IMR-90 (cell line): ENCODE measurements at regions not wholly inside any gene's neighbourhood (a gene's known extent, or its start where the extent isn't known, plus 50 kb on each side); places are given as distances from the start of the nearest gene placed in this dataset.

Experiments
- ATAC-seq: fragments of 200-7000 bp; cut with Tn5 transposase; 2 replicates; pipeline ENCODE4 v1.9.1; 2020; ENCODE audit warnings: low read depth, mild to moderate bottlenecking, moderate library complexity
- BruUV-seq: library from RNA; stranded (reverse); fragments of 400-500 nt; replicated peaks from 2 replicates; lab custom pipeline; 2021; lab: Mats Ljungman, UMichigan
- CTCF ChIA-PET: fragments of 300-600 bp; formaldehyde crosslinking; extraction: SDS; loops from one replicate; lab custom pipeline; 2021; ENCODE audit warnings: antibody characterized with exemption; lab: Yijun Ruan, JAX
- POLR2A ChIA-PET: fragments of 300-600 bp; sonication (Branson Sonifier 250); formaldehyde crosslinking; loops from one replicate; lab custom pipeline; 2022; ENCODE audit warnings: antibody characterized with exemption; ENCODE audit not compliant: unreplicated experiment; lab: Charles Lee
- DNase-seq: peaks from one replicate; pipeline ENCODE4 v3.0.0; 2013
- H2AFZ ChIP-seq: replicated peaks from 2 replicates; pipeline ENCODE3; 2013; ENCODE audit warnings: low read length, mild to moderate bottlenecking; ENCODE audit not compliant: poor library complexity
- H2AK5ac ChIP-seq: 2 replicates; pipeline ENCODE4 v1.6.1; 2013; ENCODE audit warnings: low read depth, low read length, inconsistent platforms
- H2AK9ac ChIP-seq: replicated peaks from 2 replicates; pipeline ENCODE3; 2013; ENCODE audit warnings: mild to moderate bottlenecking, low read depth, low read length, moderate library complexity; ENCODE audit not compliant: poor library complexity
- H2BK120ac ChIP-seq: 2 replicates; pipeline ENCODE4 v1.6.1; 2013; ENCODE audit warnings: low read depth, low read length, inconsistent platforms
- H2BK15ac ChIP-seq: 3 replicates; pipeline ENCODE4 v1.6.1; 2013; ENCODE audit warnings: low read depth, low read length, inconsistent platforms
- H2BK20ac ChIP-seq: 2 replicates; pipeline ENCODE4 v1.6.1; 2013; ENCODE audit warnings: low read depth, mild to moderate bottlenecking, inconsistent platforms, low read length, moderate library complexity
- H2BK5ac ChIP-seq: 2 replicates; pipeline ENCODE4 v1.6.1; 2013; ENCODE audit warnings: mild to moderate bottlenecking, low read depth, low read length, inconsistent platforms; ENCODE audit not compliant: poor library complexity, severe bottlenecking
- H3K14ac ChIP-seq: replicated peaks from 2 replicates; pipeline ENCODE4 v1.6.1; 2013; ENCODE audit warnings: low read depth, low read length, inconsistent platforms
- H3K18ac ChIP-seq: 2 replicates; pipeline ENCODE4 v1.6.1; 2013; ENCODE audit warnings: low read depth, low read length, control low read depth
- H3K23ac ChIP-seq: 2 replicates; pipeline ENCODE4 v1.6.1; 2013; ENCODE audit warnings: low read depth, low read length, inconsistent platforms
- H3K27ac ChIP-seq: 2 replicates; pipeline ENCODE4 v1.5.1; 2013; ENCODE audit warnings: mild to moderate bottlenecking, control low read depth, low read length; ENCODE audit not compliant: insufficient read depth
- H3K27me3 ChIP-seq: 2 replicates; pipeline ENCODE4 v1.6.1; 2013; ENCODE audit warnings: low read length; ENCODE audit not compliant: control insufficient read depth, insufficient read depth
- H3K36me3 ChIP-seq: 2 replicates; pipeline ENCODE4 v1.6.1; 2013; ENCODE audit warnings: low read length, mixed read lengths; ENCODE audit not compliant: control insufficient read depth, insufficient read depth
- H3K4ac ChIP-seq: 2 replicates; pipeline ENCODE4 v1.6.1; 2013; ENCODE audit warnings: low read depth, low read length, inconsistent platforms
- H3K4me1 ChIP-seq: 2 replicates; pipeline ENCODE4 v1.6.1; 2013; ENCODE audit warnings: low read length, mixed read lengths; ENCODE audit not compliant: control insufficient read depth, insufficient read depth
- H3K4me2 ChIP-seq: 2 replicates; pipeline ENCODE4 v1.6.1; 2013; ENCODE audit warnings: low read depth, mild to moderate bottlenecking, control low read depth, low read length, moderate library complexity
- H3K4me3 ChIP-seq: 2 replicates; pipeline ENCODE4 v1.5.1; 2013; ENCODE audit warnings: low read depth, mild to moderate bottlenecking, control low read depth, low read length, moderate library complexity; ENCODE audit not compliant: insufficient read depth
- H3K56ac ChIP-seq: 2 replicates; pipeline ENCODE4 v1.6.1; 2013; ENCODE audit warnings: low read length, inconsistent platforms; ENCODE audit not compliant: insufficient read depth; ENCODE audit errors: extremely low read depth
- H3K79me1 ChIP-seq, 2 experiments: 2 replicates each; pipeline ENCODE4 v1.6.1; 2013; ENCODE audit warnings: low read length in 2 of 2, inconsistent platforms in 1 of 2, low read depth in 1 of 2
- H3K9ac ChIP-seq: 2 replicates; pipeline ENCODE4 v1.6.1; 2013; ENCODE audit warnings: low read depth, low read length, control low read depth
- H3K9me1 ChIP-seq: 2 replicates; pipeline ENCODE4 v1.6.1; 2013; ENCODE audit warnings: low read length, inconsistent platforms; ENCODE audit not compliant: insufficient read depth
- H3K9me3 ChIP-seq: 2 replicates; pipeline ENCODE4 v1.6.1; 2013; ENCODE audit warnings: low read length; ENCODE audit not compliant: control insufficient read depth, insufficient read depth
- H4K20me1 ChIP-seq: 2 replicates; pipeline ENCODE4 v1.6.1; 2013; ENCODE audit warnings: low read length, inconsistent platforms; ENCODE audit not compliant: insufficient read depth
- H4K5ac ChIP-seq: 2 replicates; pipeline ENCODE4 v1.6.1; 2013; ENCODE audit warnings: mild to moderate bottlenecking, low read depth, low read length, control low read depth
- H4K8ac ChIP-seq, 2 experiments: 2 replicates each; pipeline ENCODE4 v1.6.1; 2013; ENCODE audit warnings: low read depth in 2 of 2, low read length in 2 of 2, control low read depth in 1 of 2, inconsistent platforms in 1 of 2
- H4K91ac ChIP-seq: 2 replicates; pipeline ENCODE4 v1.6.1; 2013; ENCODE audit warnings: low read depth, low read length, inconsistent platforms; ENCODE audit not compliant: insufficient read depth
- CHD1 ChIP-seq: IDR thresholded peaks from 2 replicates; pipeline ENCODE4 v1.6.1; 2012; ENCODE audit warnings: low read depth, low read length, improper control_type of control experiment
- MAFK ChIP-seq: IDR thresholded peaks from 2 replicates; pipeline ENCODE4 v1.6.1; 2012; ENCODE audit warnings: low read depth, low read length, improper control_type of control experiment
- POLR2A ChIP-seq: IDR thresholded peaks from 2 replicates; pipeline ENCODE4 v1.6.1; 2012; ENCODE audit warnings: mild to moderate bottlenecking, low read depth, low read length
- SMC3 ChIP-seq: fragments of 150-350 bp; IDR thresholded peaks from 2 replicates; pipeline ENCODE4 v1.6.1; 2016; ENCODE audit warnings: low read depth, mild to moderate bottlenecking, antibody characterized with exemption, low read length, moderate library complexity
- WGBS, 2 experiments: methylation state at CpG; one replicate each; pipeline versions ENCODE4 v1.1.5 to v1.1.7; 2013; ENCODE audit warnings: missing lambda C conversion rate in 2 of 2; ENCODE audit not compliant: insufficient read length in 1 of 2; ENCODE audit errors: extremely low coverage in 2 of 2; 5-methylcytosine and 5-hydroxymethylcytosine counted together
- dilution Hi-C: fragments of 300-500 bp; cut with HindIII; formaldehyde crosslinking; loops from one replicate; pipeline ENCODE4 v1.14.3; 2018; ENCODE audit warnings: low sequenced_read_pairs; ENCODE audit not compliant: unreplicated experiment
- in situ Hi-C: fragments of 300-500 bp; cut with MboI; formaldehyde crosslinking; loops from 3 replicates; pipeline ENCODE4 v1.14.3; 2019; ENCODE audit warnings: low sequenced_read_pairs, inconsistent platforms, mixed read lengths
- intact Hi-C: fragments of 100-400 bp; cut with micrococcal nuclease; formaldehyde crosslinking; loops from 2 replicates; pipeline ENCODE4 v1.10.0; 2022

DNA sequence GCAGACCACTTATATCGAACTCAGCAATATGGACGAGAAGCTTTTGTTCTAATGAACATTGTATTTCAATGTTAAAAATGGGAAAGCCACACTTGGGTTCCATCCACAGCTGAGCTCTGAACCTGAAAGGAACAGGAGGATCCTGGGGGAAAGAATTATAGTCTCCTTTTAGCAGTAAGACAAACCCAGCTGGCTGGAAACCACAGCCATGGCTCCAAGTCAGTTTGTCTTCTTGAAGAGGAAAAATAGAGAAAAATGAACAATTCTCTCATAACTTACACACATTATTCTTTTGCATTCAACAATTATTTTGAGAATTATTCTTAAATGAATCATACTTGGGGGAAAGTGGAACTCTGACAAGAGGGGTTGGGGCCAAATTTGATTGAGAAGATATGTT lies 149.2 kb upstream of the VEPH1 start:
- Histone ChIP-seq H3K18ac (no peak overlapping the region), H3K4me3 (no peak overlapping the region), H2BK120ac (no peak overlapping the region), H4K20me1 (no peaks in the 10 kb centered on the region), H3K4me2 (no peak overlapping the region), H2AK5ac (no peak overlapping the region), H3K9ac (no peak overlapping the region), H2AFZ (no peak overlapping the region), H3K9me3 (no peaks in the 10 kb centered on the region), H3K27me3 (0 out of 2 replicates have a peak, but pooled peaks cover 1% of the 10 kb centered on the region), H3K9me1 (no peaks in the 10 kb centered on the region), H3K36me3 (no peaks in the 10 kb centered on the region), H3K23ac (no peak overlapping the region), H3K79me1 (no peaks in the 10 kb centered on the region), H2AK9ac (no peak overlapping the region), H3K14ac (no peak overlapping the region), H2BK20ac (no peak overlapping the region), H4K8ac (no peak overlapping the region), H2BK5ac (no peak overlapping the region), H3K4ac (no peak overlapping the region), H3K4me1 (no peaks in the 10 kb centered on the region), H4K91ac (no peak overlapping the region), H2BK15ac (no peak overlapping the region), H3K27ac (no peak overlapping the region), H4K5ac (no peak overlapping the region), H3K56ac (no peak overlapping the region)
- intact Hi-C loops (no loop called here), dilution Hi-C loops (no loop called here), in situ Hi-C loops (no loop called here)
- no peak for ATAC-seq
- ChIA-PET POLR2A (no interaction called here), CTCF (no interaction called here)
- no TSS peak for BruUV-seq
- DNase-seq = no peak
- no CpG with 5 or more reads among the region's 2 CpGs for WGBS, 2 experiments
- TF ChIP-seq MAFK (no peak), SMC3 (no peak), POLR2A (no peak), CHD1 (no peak)
